Mesendoderm (in vitro differentiated cells): ENCODE measurements at regions not wholly inside any gene's neighbourhood (a gene's known extent, or its start where the extent isn't known, plus 50 kb on each side); places are given as distances from the start of the nearest gene placed in this dataset.

Experiments
- DNase-seq: peaks from one replicate; pipeline ENCODE4 v3.0.0; 2013
- H2AK5ac ChIP-seq: 2 replicates; pipeline ENCODE4 v1.6.1; 2013; ENCODE audit warnings: low read length, inconsistent platforms
- H2BK120ac ChIP-seq: 2 replicates; pipeline ENCODE4 v1.6.1; 2013; ENCODE audit warnings: low read depth, mild to moderate bottlenecking, low read length, moderate library complexity, mixed read lengths
- H2BK15ac ChIP-seq: replicated peaks from 2 replicates; pipeline ENCODE4 v1.6.1; 2013; ENCODE audit warnings: low read depth, mild to moderate bottlenecking, moderate library complexity
- H2BK5ac ChIP-seq: 2 replicates; pipeline ENCODE4 v1.6.1; 2013; ENCODE audit warnings: low read length, inconsistent platforms
- H3K18ac ChIP-seq: 2 replicates; pipeline ENCODE4 v1.6.1; 2013; ENCODE audit warnings: mild to moderate bottlenecking, low read length, mixed read lengths
- H3K23ac ChIP-seq: one replicate; pipeline ENCODE4 v1.6.1; 2013; ENCODE audit warnings: low read length
- H3K27ac ChIP-seq: 2 replicates; pipeline ENCODE4 v1.5.1; 2013; ENCODE audit warnings: low read depth, mild to moderate bottlenecking, inconsistent platforms, low read length, moderate library complexity
- H3K27me3 ChIP-seq: 2 replicates; pipeline ENCODE4 v1.6.1; 2013; ENCODE audit warnings: low read length, control low read depth, mild to moderate bottlenecking, inconsistent platforms; ENCODE audit not compliant: insufficient read depth, poor library complexity
- H3K36me3 ChIP-seq: 2 replicates; pipeline ENCODE4 v1.6.1; 2013; ENCODE audit warnings: low read length, inconsistent platforms; ENCODE audit not compliant: control insufficient read depth, insufficient read depth
- H3K4ac ChIP-seq: one replicate; pipeline ENCODE4 v1.6.1; 2013; ENCODE audit warnings: low read depth, mild to moderate bottlenecking, low read length, moderate library complexity
- H3K4me1 ChIP-seq: 2 replicates; pipeline ENCODE4 v1.6.1; 2013; ENCODE audit warnings: low read depth, low read length, inconsistent platforms; ENCODE audit not compliant: control insufficient read depth
- H3K4me2 ChIP-seq: 2 replicates; pipeline ENCODE4 v1.6.1; 2013; ENCODE audit warnings: low read length
- H3K4me3 ChIP-seq: 2 replicates; pipeline ENCODE4 v1.5.1; 2013; ENCODE audit warnings: mild to moderate bottlenecking, low read length
- H3K56ac ChIP-seq: one replicate; pipeline ENCODE4 v1.6.1; 2013; ENCODE audit warnings: low read length
- H3K79me1 ChIP-seq: 2 replicates; pipeline ENCODE4 v1.6.1; 2013; ENCODE audit warnings: low read length, inconsistent platforms
- H3K79me2 ChIP-seq: 2 replicates; pipeline ENCODE4 v1.6.1; 2013; ENCODE audit warnings: mild to moderate bottlenecking, low read length; ENCODE audit not compliant: control insufficient read depth, insufficient read depth
- H3K9ac ChIP-seq: 2 replicates; pipeline ENCODE4 v1.6.1; 2013; ENCODE audit warnings: low read length, inconsistent platforms
- H4K5ac ChIP-seq: one replicate; pipeline ENCODE4 v1.6.1; 2013; ENCODE audit warnings: low read length
- H4K8ac ChIP-seq: one replicate; pipeline ENCODE4 v1.6.1; 2013; ENCODE audit warnings: low read depth, mild to moderate bottlenecking, control low read depth, low read length, moderate library complexity
- WGBS: extraction: QIAGEN DNeasy Blood & Tissue Kit; methylation state at CpG from one replicate; pipeline ENCODE4 v1.1.7; 2013; ENCODE audit warnings: low lambda C conversion rate, missing lambda C conversion rate; ENCODE audit not compliant: insufficient coverage; ENCODE audit errors: extremely low coverage; 5-methylcytosine and 5-hydroxymethylcytosine counted together

DNA sequence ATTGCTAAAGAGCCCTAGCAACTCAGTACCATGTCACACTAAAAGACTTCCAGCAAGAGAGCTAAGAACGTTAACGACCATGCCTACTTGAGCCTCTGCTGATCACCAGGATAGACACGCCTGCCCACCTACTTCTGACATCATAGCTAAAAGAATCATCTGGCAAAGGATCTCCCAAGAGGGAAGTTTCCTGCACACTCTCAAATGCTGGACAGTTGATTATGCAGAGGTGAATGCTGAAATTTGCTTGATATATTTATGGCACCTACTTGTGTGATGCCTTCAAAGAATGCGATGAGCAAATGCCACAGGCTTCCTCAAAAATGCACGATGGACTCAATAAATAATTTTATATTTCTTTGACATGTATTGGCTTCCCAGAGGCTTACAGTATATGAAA, 113.6 kb downstream of the GALC start:
- Histone ChIP-seq H3K27me3 (no peaks in the 10 kb centered on the region), H3K23ac (no peak overlapping the region), H3K4ac (no peak overlapping the region)

DNA sequence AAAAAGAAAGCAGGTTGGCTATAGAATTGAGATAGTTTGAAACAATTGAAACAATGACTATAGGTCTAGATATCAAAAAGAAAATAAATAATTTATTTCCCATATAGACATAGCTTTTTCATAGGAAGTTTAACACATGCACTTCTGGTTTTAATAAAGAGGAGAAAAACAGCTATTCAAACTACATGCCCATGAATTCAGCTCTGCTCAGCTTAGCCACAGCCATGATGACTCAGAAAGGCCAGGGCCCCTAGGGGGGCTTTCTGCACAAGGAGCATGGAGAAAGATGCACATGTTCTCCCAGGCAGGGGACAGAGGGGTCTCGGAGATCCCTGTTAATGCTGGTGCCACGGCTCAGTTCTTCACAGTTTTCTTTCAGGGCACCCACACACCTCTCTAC, 114.0 kb downstream of the GALC start:
- Histone ChIP-seq H4K8ac (no peak overlapping the region), H3K36me3 (no peaks in the 10 kb centered on the region), H3K18ac (no peak overlapping the region), H4K5ac (no peak overlapping the region), H3K4me1 (peaks cover 2% of the 10 kb centered on the region), H3K56ac (no peak overlapping the region), H3K27me3 (no peaks in the 10 kb centered on the region), H2BK120ac (no peak overlapping the region), H3K4me2 (no peak overlapping the region), H3K27ac (no peak overlapping the region), H3K9ac (no peak overlapping the region), H3K4ac (no peak overlapping the region), H3K23ac (no peak overlapping the region), H2AK5ac (no peak overlapping the region), H3K79me1 (no peaks in the 10 kb centered on the region), H3K4me3 (no peak overlapping the region), H2BK15ac (no peak overlapping the region), H2BK5ac (no peak overlapping the region), H3K79me2 (no peaks in the 10 kb centered on the region)
- no CpG with 5 or more reads among the region's 2 CpGs for WGBS
- DNase-seq: no peak

More for the DNA sequence above, 113.6 kb downstream of the GALC start:
- Histone ChIP-seq H3K4me2 (no peak overlapping the region), H3K4me3 (no peak overlapping the region), H3K79me1 (no peaks in the 10 kb centered on the region), H3K27ac (no peak overlapping the region), H2BK120ac (no peak overlapping the region), H2BK15ac (no peak overlapping the region), H4K8ac (no peak overlapping the region), H4K5ac (no peak overlapping the region), H2BK5ac (no peak overlapping the region), H3K36me3 (no peaks in the 10 kb centered on the region), H3K4me1 (no peaks in the 10 kb centered on the region), H3K79me2 (no peaks in the 10 kb centered on the region), H3K9ac (no peak overlapping the region), H3K18ac (no peak overlapping the region), H3K56ac (no peak overlapping the region), H2AK5ac (no peak overlapping the region)
- DNase-seq: no peak
- whole genome bisulfite sequencing: no CpG with 5 or more reads among the region's 5 CpGs

DNA sequence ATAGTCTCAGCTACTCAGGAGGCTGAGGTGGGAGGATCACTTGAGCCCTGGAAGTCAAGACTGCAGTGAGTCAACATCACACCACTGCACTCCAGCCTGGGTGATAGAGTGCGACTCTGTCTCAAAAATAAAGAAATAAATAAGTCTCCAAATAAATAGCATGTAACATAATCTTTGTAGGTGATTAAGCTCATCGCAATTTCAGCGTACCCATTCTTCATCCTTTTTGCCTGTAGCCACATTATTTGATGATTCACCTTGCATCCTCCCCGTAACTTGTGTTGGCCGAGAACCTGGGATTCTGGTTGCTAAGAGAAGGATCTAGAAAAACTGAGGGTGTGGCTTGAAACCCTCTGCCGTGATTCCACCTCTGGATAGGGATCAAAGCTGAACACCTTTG, 115.1 kb downstream of the GALC start:
- H3K4me1 ChIP-seq: peaks cover 2% of the 10 kb centered on the region
- no peak overlapping the region for H2BK15ac ChIP-seq
- no peak overlapping the region for H4K8ac ChIP-seq
- H3K56ac ChIP-seq: no peak overlapping the region
- no peaks in the 10 kb centered on the region for H3K36me3 ChIP-seq
- no CpG with 5 or more reads among the region's 6 CpGs for WGBS
- H2BK5ac ChIP-seq: no peak overlapping the region
- H3K18ac ChIP-seq: no peak overlapping the region
- no peaks in the 10 kb centered on the region for H3K79me2 ChIP-seq
- no peak overlapping the region for H3K4me2 ChIP-seq
- H3K27me3 ChIP-seq: no peaks in the 10 kb centered on the region
- H4K5ac ChIP-seq: no peak overlapping the region
- H3K4ac ChIP-seq: no peak overlapping the region
- H3K27ac ChIP-seq: no peak overlapping the region
- no peak overlapping the region for H3K9ac ChIP-seq
- DNase-seq: no peak
- H2BK120ac ChIP-seq: no peak overlapping the region
- H3K4me3 ChIP-seq: no peak overlapping the region
- H2AK5ac ChIP-seq: no peak overlapping the region
- no peak overlapping the region for H3K23ac ChIP-seq
- H3K79me1 ChIP-seq: no peaks in the 10 kb centered on the region

DNA sequence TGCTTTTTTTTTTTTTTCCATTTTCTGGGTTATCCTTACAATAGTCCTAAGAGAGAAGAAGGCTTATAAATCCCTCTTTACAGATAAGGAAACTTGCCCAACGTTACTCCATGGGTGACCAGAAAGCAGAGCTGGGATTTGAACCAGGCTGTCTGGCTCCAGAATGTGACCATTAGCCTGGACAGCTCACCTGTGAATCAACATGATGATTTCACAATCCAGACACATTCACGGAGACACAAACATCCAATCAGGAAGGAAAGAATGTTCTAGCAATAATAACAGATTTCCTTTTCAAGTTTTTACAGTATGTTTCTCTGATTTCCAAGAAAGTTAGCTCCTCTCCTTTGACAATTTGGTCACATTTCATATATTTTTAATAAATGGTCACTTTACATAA, 118.3 kb downstream of the GALC start:
- Histone ChIP-seq H3K27ac (no peak overlapping the region), H2BK120ac (no peak overlapping the region), H3K56ac (no peak overlapping the region), H3K4me2 (no peak overlapping the region), H3K9ac (no peak overlapping the region), H3K79me2 (no peaks in the 10 kb centered on the region), H2BK15ac (no peak overlapping the region), H3K4ac (no peak overlapping the region), H3K27me3 (no peaks in the 10 kb centered on the region), H3K79me1 (no peaks in the 10 kb centered on the region), H2AK5ac (no peak overlapping the region), H2BK5ac (no peak overlapping the region), H4K5ac (no peak overlapping the region), H3K4me1 (peaks cover 2% of the 10 kb centered on the region), H3K23ac (no peak overlapping the region), H3K18ac (no peak overlapping the region), H4K8ac (no peak overlapping the region), H3K4me3 (no peak overlapping the region), H3K36me3 (no peaks in the 10 kb centered on the region)
- no peak for DNase-seq
- no CpG with 5 or more reads among the region's 2 CpGs for WGBS

DNA sequence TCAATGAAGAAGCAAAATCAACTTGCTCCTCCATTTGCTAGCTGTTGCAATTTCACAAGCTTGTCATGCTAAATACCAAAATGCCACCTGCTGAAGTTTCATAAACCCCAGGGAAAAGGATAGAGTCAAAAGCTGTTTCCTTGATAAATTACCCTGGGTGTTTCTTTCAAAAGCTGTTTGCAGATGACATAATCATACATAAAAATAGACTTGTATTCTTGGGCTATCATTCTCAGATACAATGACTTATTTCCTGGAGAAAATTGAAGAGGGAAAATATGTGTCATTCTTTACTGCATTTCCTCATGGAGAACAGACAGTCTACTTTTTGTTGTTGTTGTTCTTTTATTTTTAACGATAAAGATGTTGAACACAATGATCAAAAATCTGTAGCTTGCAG, 119.2 kb downstream of the GALC start:
- no peak overlapping the region for H4K8ac ChIP-seq
- no peak overlapping the region for H3K23ac ChIP-seq
- H3K4me2 ChIP-seq: no peak overlapping the region
- H2BK5ac ChIP-seq: no peak overlapping the region
- H3K79me1 ChIP-seq: no peaks in the 10 kb centered on the region
- H3K56ac ChIP-seq: no peak overlapping the region
- H3K36me3 ChIP-seq: no peaks in the 10 kb centered on the region
- peaks cover 9% of the 10 kb centered on the region for H3K4me1 ChIP-seq
- no peak for DNase-seq
- no peak overlapping the region for H3K9ac ChIP-seq
- H3K18ac ChIP-seq: no peak overlapping the region
- no peak overlapping the region for H2BK120ac ChIP-seq
- H3K27me3 ChIP-seq: no peaks in the 10 kb centered on the region
- H3K4ac ChIP-seq: no peak overlapping the region
- H3K79me2 ChIP-seq: no peaks in the 10 kb centered on the region
- H2BK15ac ChIP-seq: no peak overlapping the region
- no peak overlapping the region for H4K5ac ChIP-seq
- no peak overlapping the region for H2AK5ac ChIP-seq
- no CpG with 5 or more reads among the region's 1 CpG for WGBS
- H3K4me3 ChIP-seq: no peak overlapping the region
- no peak overlapping the region for H3K27ac ChIP-seq
